Kidney (tissue), 13 donors: ENCODE measurements at regions not wholly inside any gene's neighbourhood (a gene's known extent, or its start where the extent isn't known, plus 50 kb on each side); places are given as distances from the start of the nearest gene placed in this dataset.

Experiments used
- DNase-seq, 5 donors: peaks; one replicate each; pipeline ENCODE4 v3.0.0-alpha.2; 2013 to 2020
- FAIRE-seq: peaks from 2 replicates; lab custom pipeline; 2012; peaks lifted over from hg19 to GRCh38; lab: Jason Lieb, UNC
- H3K27ac ChIP-seq, 2 donors: one replicate each; pipeline ENCODE4 v1.7.0; 2013; ENCODE audit warnings: low read depth in 2 of 2, low read length in 2 of 2, inconsistent platforms in 1 of 2
- H3K27me3 ChIP-seq: one replicate; pipeline ENCODE4 v1.7.1; 2013; ENCODE audit warnings: low read length, inconsistent platforms; ENCODE audit not compliant: control insufficient read depth, insufficient read depth
- H3K36me3 ChIP-seq, 3 donors: one replicate each; pipeline versions ENCODE4 v1.7.0 to v1.7.1; 2013; ENCODE audit warnings: low read length in 3 of 3, control low read depth in 1 of 3, inconsistent platforms in 1 of 3; ENCODE audit not compliant: insufficient read depth in 3 of 3, control insufficient read depth in 2 of 3
- H3K4me1 ChIP-seq, 3 donors: one replicate each; pipeline versions ENCODE4 v1.7.0 to v1.7.1; 2013; ENCODE audit warnings: low read length in 3 of 3, inconsistent platforms in 1 of 3, low read depth in 1 of 3; ENCODE audit not compliant: control insufficient read depth in 2 of 3, insufficient read depth in 2 of 3
- H3K4me3 ChIP-seq, 3 donors: one replicate each; pipeline versions ENCODE4 v1.7.0 to v1.8.1; 2013; ENCODE audit warnings: low read length in 3 of 3, control low read depth in 1 of 3, inconsistent platforms in 1 of 3
- H3K9ac ChIP-seq, 3 donors: one replicate each; pipeline versions ENCODE4 v1.7.0 to v1.7.1; 2013; ENCODE audit warnings: low read length in 3 of 3, control low read depth in 1 of 3, inconsistent platforms in 1 of 3
- H3K9me3 ChIP-seq, 3 donors: one replicate each; pipeline versions ENCODE4 v1.7.0 to v1.7.1; 2013; ENCODE audit warnings: low read length in 3 of 3, control low read depth in 1 of 3, inconsistent platforms in 1 of 3; ENCODE audit not compliant: control insufficient read depth in 2 of 3, insufficient read depth in 1 of 3
- CTCF ChIP-seq: IDR thresholded peaks from 3 replicates; pipeline ENCODE4 v1.5.1; 2012; ENCODE audit warnings: mild to moderate bottlenecking, moderate library complexity, borderline replicate concordance; ENCODE audit not compliant: insufficient read depth; ENCODE audit errors: extremely low read depth
- intact Hi-C: fragments of 100-400 bp; cut with DNase I; formaldehyde crosslinking; loops from one replicate; pipeline ENCODE4 v1.11.1; 2022
- donor health status: control.
- donor health status: control.
- donor health status: control.
- donor health status: control.
- donor health status: control.
- donor health status: DM: yes; HTN: yes; CAD: no.
- donor health status: Normal renal cell carcinoma (clear cell type).

- no peak overlapping the region for H3K9ac ChIP-seq
- no peaks in the 10 kb centered on the region for H3K27me3 ChIP-seq
- no peak overlapping the region for H3K4me3 ChIP-seq
- H3K9me3 ChIP-seq, result no peaks in the 10 kb centered on the region
- FAIRE-seq (no peak), DNase-seq (peak in 3 of 5 donors; percentile 37 to 80 (median 53))
- H3K27ac ChIP-seq, result no peak overlapping the region
- H3K36me3 ChIP-seq, result no peaks in the 10 kb centered on the region
- intact Hi-C loops, result no loop called here
- no peak for TF ChIP-seq CTCF
- no peaks in the 10 kb centered on the region for H3K4me1 ChIP-seq
Observed at GRCh38 chr3:164604687-164605086, 473.6 kb downstream of the SI start.

DNA sequence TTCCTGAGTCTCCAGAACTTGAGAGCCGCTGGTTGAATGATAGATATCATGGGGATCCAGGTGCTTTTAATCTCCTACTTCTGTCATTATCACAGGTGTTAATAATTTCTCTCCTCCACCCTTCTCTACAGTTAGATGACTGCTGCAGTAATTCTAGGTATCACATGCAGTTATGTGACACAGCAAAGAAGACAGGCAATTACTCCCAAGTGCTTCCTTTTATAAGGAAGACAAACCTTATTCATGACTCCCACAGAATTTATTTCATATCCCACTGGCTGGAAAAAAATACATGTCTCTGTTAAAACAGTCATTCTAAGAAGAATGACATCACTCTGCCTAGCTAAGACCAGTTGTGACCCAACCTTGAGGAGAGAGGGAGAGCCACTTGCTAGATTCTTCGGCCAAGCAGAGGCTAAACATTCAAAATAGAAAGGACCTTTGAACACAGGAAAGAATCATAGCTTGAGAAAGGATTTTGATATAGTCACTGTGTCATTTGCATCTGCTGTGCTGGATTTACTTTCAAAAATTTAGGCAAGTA is 500.6 kb downstream of the SI start:
- no peak for DNase-seq
- Histone ChIP-seq H3K27me3 (no peaks in the 10 kb centered on the region), H3K9me3 (no peaks in the 10 kb centered on the region), H3K27ac (no peak overlapping the region), H3K36me3 (no peaks in the 10 kb centered on the region), H3K4me1 (no peaks in the 10 kb centered on the region), H3K4me3 (no peak overlapping the region), H3K9ac (no peak overlapping the region)
- no peak for TF ChIP-seq CTCF
- FAIRE-seq, result no peak
- intact Hi-C loops, result no loop called here

DNA sequence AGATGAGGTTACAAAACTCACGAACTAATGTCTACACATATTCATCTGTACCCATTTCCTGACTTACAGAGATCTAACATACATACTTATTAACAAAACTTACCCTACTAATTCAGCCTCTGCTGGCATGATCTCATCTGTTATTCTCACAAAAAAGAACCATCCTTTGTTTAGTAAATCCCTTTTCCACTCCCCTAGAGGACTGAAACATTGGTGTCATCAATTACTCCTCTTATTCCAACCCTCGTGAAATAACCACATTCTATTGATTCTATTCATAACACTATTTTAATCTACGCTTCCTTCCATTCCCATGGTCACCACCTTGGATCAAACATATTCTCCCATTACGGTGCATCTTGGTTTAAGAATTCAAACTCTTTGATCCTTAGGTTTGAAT is 505.9 kb downstream of the SI start:
- Histone ChIP-seq H3K4me1 (no peaks in the 10 kb centered on the region), H3K27me3 (no peaks in the 10 kb centered on the region), H3K9me3 (no peaks in the 10 kb centered on the region), H3K36me3 (no peaks in the 10 kb centered on the region), H3K27ac (no peak overlapping the region), H3K9ac (no peak overlapping the region), H3K4me3 (no peak overlapping the region)
- FAIRE-seq, result no peak
- intact Hi-C loops, result no loop called here
- DNase-seq, result no peak
- TF ChIP-seq CTCF, result no peak

DNA sequence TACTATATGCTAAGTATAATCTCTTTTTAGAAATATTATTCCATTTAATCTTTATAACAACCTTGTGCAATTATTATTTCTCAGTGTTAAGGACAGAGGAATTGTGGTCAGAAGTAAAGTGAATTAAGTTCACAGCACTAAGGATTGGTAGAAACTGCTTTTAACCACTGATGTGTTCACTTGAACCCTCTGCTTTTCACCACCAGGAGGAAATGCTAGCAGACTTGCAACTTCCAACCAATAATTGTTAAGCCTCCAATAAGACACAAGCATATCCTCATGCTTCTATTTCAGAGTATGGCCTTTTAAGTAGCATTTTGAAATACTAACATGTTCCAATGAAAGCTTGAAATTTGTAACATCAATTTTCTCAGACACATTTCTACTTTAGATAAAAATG is 527.4 kb downstream of the SI start:
- FAIRE-seq (no peak), DNase-seq (no peak)
- H3K9me3 ChIP-seq, result no peaks in the 10 kb centered on the region
- no peaks in the 10 kb centered on the region for H3K4me1 ChIP-seq
- H3K4me3 ChIP-seq, result no peak overlapping the region
- H3K27me3 ChIP-seq, result no peaks in the 10 kb centered on the region
- H3K27ac ChIP-seq, result no peak overlapping the region
- H3K9ac ChIP-seq, result no peak overlapping the region
- intact Hi-C loops, result no loop called here
- no peak for TF ChIP-seq CTCF
- no peaks in the 10 kb centered on the region for H3K36me3 ChIP-seq
